Keratinocyte (primary cell): ENCODE measurements at regions not wholly inside any gene's neighbourhood (a gene's known extent, or its start where the extent isn't known, plus 50 kb on each side); places are given as distances from the start of the nearest gene placed in this dataset.
A peak's percentile ranks its signal among the peaks of the same experiment; 100 is the strongest.

ENCODE experiments used
- DNase-seq: peaks from one replicate; pipeline ENCODE4 v3.0.0-alpha.2; 2011; ENCODE audit warnings: low read depth, missing footprints, low spot score
- FAIRE-seq: peaks from 2 replicates; lab custom pipeline; 2011; peaks lifted over from hg19 to GRCh38; lab: Jason Lieb, UNC
- H2AFZ ChIP-seq: 2 replicates; pipeline ENCODE4 v1.6.0; 2012; ENCODE audit warnings: low read length, control low read depth, inconsistent platforms; ENCODE audit not compliant: control insufficient read depth
- H3K27ac ChIP-seq: 2 replicates; pipeline ENCODE4 v1.5.1; 2011; ENCODE audit warnings: low read length; ENCODE audit not compliant: control insufficient read depth, insufficient read depth
- H3K27me3 ChIP-seq: 3 replicates; pipeline ENCODE4 v1.6.0; 2011; ENCODE audit warnings: low read length; ENCODE audit not compliant: control insufficient read depth, insufficient read depth; ENCODE audit errors: extremely low read depth
- H3K36me3 ChIP-seq, 2 experiments: 2 replicates in 1 of 2; 3 replicates in 1 of 2; pipeline ENCODE4 v1.5.1; 2011; ENCODE audit warnings: low read length in 2 of 2, mild to moderate bottlenecking in 1 of 2; ENCODE audit not compliant: control insufficient read depth in 2 of 2, insufficient read depth in 2 of 2; ENCODE audit errors: extremely low read depth in 1 of 2
- H3K4me1 ChIP-seq: 3 replicates; pipeline ENCODE4 v1.5.1; 2011; ENCODE audit warnings: low read length; ENCODE audit not compliant: control insufficient read depth, insufficient read depth; ENCODE audit errors: extremely low read depth
- H3K4me2 ChIP-seq: 3 replicates; pipeline ENCODE4 v1.6.0; 2011; ENCODE audit warnings: low read depth, low read length; ENCODE audit not compliant: control insufficient read depth, insufficient read depth; ENCODE audit errors: extremely low read depth
- H3K4me3 ChIP-seq, 3 experiments: fragments of 200-600 bp in 1 of 3; sonication (generic) in 1 of 3; 2 replicates in 2 of 3; 3 replicates in 1 of 3; pipeline ENCODE4 v1.5.1; 2011 to 2016; ENCODE audit warnings: low read length in 3 of 3, mild to moderate bottlenecking in 3 of 3, control low read depth in 2 of 3, inconsistent platforms in 1 of 3, low read depth in 1 of 3, mixed read lengths in 1 of 3, mixed run types in 1 of 3, moderate library complexity in 1 of 3; ENCODE audit not compliant: control insufficient read depth in 2 of 3, insufficient read depth in 2 of 3; ENCODE audit errors: extremely low read depth in 1 of 3
- H3K79me2 ChIP-seq: 2 replicates; pipeline ENCODE4 v1.6.0; 2012; ENCODE audit warnings: low read length; ENCODE audit not compliant: control insufficient read depth, insufficient read depth
- H3K9ac ChIP-seq: 3 replicates; pipeline ENCODE4 v1.6.0; 2011; ENCODE audit warnings: low read length; ENCODE audit not compliant: control insufficient read depth, insufficient read depth; ENCODE audit errors: extremely low read depth
- H3K9me1 ChIP-seq: 3 replicates; pipeline ENCODE4 v1.6.0; 2011; ENCODE audit warnings: low read length; ENCODE audit not compliant: control insufficient read depth, insufficient read depth; ENCODE audit errors: extremely low read depth
- H3K9me3 ChIP-seq: 2 replicates; pipeline ENCODE4 v1.5.1; 2012; ENCODE audit warnings: low read depth, low read length; ENCODE audit not compliant: control insufficient read depth
- H4K20me1 ChIP-seq: 3 replicates; pipeline ENCODE4 v1.6.0; 2011; ENCODE audit warnings: low read length; ENCODE audit not compliant: control insufficient read depth, insufficient read depth; ENCODE audit errors: extremely low read depth
- CTCF ChIP-seq, 3 experiments: IDR thresholded peaks in 1 of 3; conservative IDR thresholded peaks in 1 of 3; optimal IDR thresholded peaks in 1 of 3; 2 replicates in 2 of 3; 3 replicates in 1 of 3; pipeline versions ENCODE3 to v1.5.1; 2011; ENCODE audit warnings: low read length in 3 of 3, mild to moderate bottlenecking in 3 of 3, moderate library complexity in 2 of 3, control low read depth in 1 of 3, inconsistent platforms in 1 of 3; ENCODE audit not compliant: insufficient read depth in 2 of 3; ENCODE audit errors: extremely low read depth in 1 of 3
- EZH2 ChIP-seq: IDR thresholded peaks from one replicate; pipeline ENCODE4 v1.6.1; 2012; ENCODE audit warnings: inconsistent platforms, mild to moderate bottlenecking, low read length, moderate library complexity
- dilution Hi-C: fragments of 300-500 bp; cut with MboI; formaldehyde crosslinking; loops from one replicate; pipeline ENCODE4 v1.7.0; 2020; ENCODE audit warnings: low sequenced_read_pairs; ENCODE audit not compliant: extremely low pct_ligation_motif_present

- no peak for TF ChIP-seq CTCF (optimal IDR thresholded peaks at IDR 0.05 in 1 of 3, IDR thresholded peaks at IDR 0.05 in 1 of 3, conservative IDR thresholded peaks at IDR 0.05 in 1 of 3; ENCODE audit: extremely low read depth in 1 of 3, insufficient read depth in 2 of 3, low read length in 3 of 3)
- no peak for TF ChIP-seq EZH2
Measured at GRCh38 chr2:138205281-138205680, 241.0 kb downstream of the HNMT start.

GRCh38 chr2:138207074-138207930 lies 243.0 kb downstream of the HNMT start:
- peaks cover 24% of the 10 kb centered on the region for H3K4me1 ChIP-seq
- DNase-seq (no peak), FAIRE-seq (peak; percentile 32)
- no peak overlapping the region for H3K4me3 ChIP-seq
- H3K27me3 ChIP-seq, result no peaks in the 10 kb centered on the region
- H3K9me3 ChIP-seq, result no peaks in the 10 kb centered on the region
- no peak overlapping the region for H3K9ac ChIP-seq
- no peaks in the 10 kb centered on the region for H3K36me3 ChIP-seq
- H3K9me1 ChIP-seq, result no peaks in the 10 kb centered on the region
- no peaks in the 10 kb centered on the region for H4K20me1 ChIP-seq
- TF ChIP-seq CTCF (optimal IDR thresholded peaks at IDR 0.05 in 1 of 3, IDR thresholded peaks at IDR 0.05 in 1 of 3, conservative IDR thresholded peaks at IDR 0.05 in 1 of 3; ENCODE audit: extremely low read depth in 1 of 3, insufficient read depth in 2 of 3, low read length in 3 of 3), result no peak
- TF ChIP-seq EZH2, result no peak
- no peak overlapping the region for H3K27ac ChIP-seq
- dilution Hi-C loops, result no loop called here
- no peak overlapping the region for H3K4me2 ChIP-seq
- H3K79me2 ChIP-seq, result no peaks in the 10 kb centered on the region
- H2AFZ ChIP-seq, result peak overlapping the region; percentile 27

More at GRCh38 chr2:138205281-138205680, 241.0 kb downstream of the HNMT start:
- no peak for DNase-seq
- no peaks in the 10 kb centered on the region for H3K9me3 ChIP-seq
- no peak for FAIRE-seq
- peaks cover 28% of the 10 kb centered on the region for H3K4me1 ChIP-seq
- H3K9ac ChIP-seq, result no peak overlapping the region
- H3K27ac ChIP-seq, result no peak overlapping the region
- dilution Hi-C loops, result no loop called here
- H3K36me3 ChIP-seq, result no peaks in the 10 kb centered on the region
- H3K4me2 ChIP-seq, result no peak overlapping the region
- H3K4me3 ChIP-seq, result no peak overlapping the region
- no peaks in the 10 kb centered on the region for H4K20me1 ChIP-seq
- H3K9me1 ChIP-seq, result no peaks in the 10 kb centered on the region
- no peak overlapping the region for H2AFZ ChIP-seq
- no peaks in the 10 kb centered on the region for H3K79me2 ChIP-seq
- no peaks in the 10 kb centered on the region for H3K27me3 ChIP-seq
